B cell (primary cell): ENCODE measurements at regions not wholly inside any gene's neighbourhood (a gene's known extent, or its start where the extent isn't known, plus 50 kb on each side); places are given as distances from the start of the nearest gene placed in this dataset.

Experiments
- ATAC-seq: fragments of 200-7000 bp; cut with Tn5 transposase; one replicate; pipeline ENCODE4 v1.10.0; 2021; ENCODE audit warnings: low read depth, mild to moderate bottlenecking, moderate number of reproducible peaks, moderate library complexity
- CTCF ChIA-PET: fragments of 350-600 bp; sonication (Branson Sonifier 250); formaldehyde crosslinking; loops from one replicate; lab custom pipeline; 2021; ENCODE audit warnings: antibody characterized with exemption, inconsistent platforms; lab: Charles Lee
- POLR2A ChIA-PET: fragments of 350-600 bp; sonication (Branson Sonifier 250); formaldehyde crosslinking; loops from one replicate; lab custom pipeline; 2021; ENCODE audit warnings: antibody characterized with exemption; lab: Charles Lee
- DNase-seq: peaks from one replicate; pipeline ENCODE4 v3.0.0; 2013
- H2AFZ ChIP-seq: 2 replicates; pipeline ENCODE4 v1.6.1; 2012; ENCODE audit warnings: mild to moderate bottlenecking, low read depth, low read length; ENCODE audit not compliant: insufficient read depth, poor library complexity, severe bottlenecking
- H3K27ac ChIP-seq, 2 donors: 1 replicate in 1 of 2; 2 replicates in 1 of 2; pipeline ENCODE4 v1.5.1; 2012 to 2013; ENCODE audit warnings: low read length in 2 of 2, mild to moderate bottlenecking in 2 of 2, moderate library complexity in 1 of 2
- H3K27me3 ChIP-seq, 4 experiments: fragments of 200-600 bp in 1 of 4; sonication (generic) in 1 of 4; replicated peaks in 1 of 4; 1 replicate in 2 of 4; 2 replicates in 2 of 4; pipeline versions ENCODE4 v1.6.1 to v1.7.0; 2013 to 2016; ENCODE audit warnings: low read length in 3 of 4, mild to moderate bottlenecking in 2 of 4, mixed read lengths in 1 of 4, moderate library complexity in 1 of 4; ENCODE audit not compliant: insufficient read depth in 4 of 4, control insufficient read depth in 3 of 4; ENCODE audit errors: control extremely low read depth in 1 of 4
- H3K36me3 ChIP-seq, 2 experiments: replicated peaks in 1 of 2; 1 replicate in 1 of 2; 2 replicates in 1 of 2; pipeline versions ENCODE4 v1.6.1 to v1.7.1; 2013; ENCODE audit warnings: low read length in 1 of 2; ENCODE audit not compliant: insufficient read depth in 2 of 2, control insufficient read depth in 1 of 2; ENCODE audit errors: control extremely low read depth in 1 of 2, extremely low read depth in 1 of 2
- H3K4me1 ChIP-seq, 2 donors: fragments of 200-600 bp in 1 of 2; sonication (generic) in 1 of 2; 1 replicate in 1 of 2; 2 replicates in 1 of 2; pipeline versions ENCODE4 v1.5.1 to v1.6.1; 2013 to 2017; ENCODE audit warnings: low read length in 2 of 2; ENCODE audit not compliant: control insufficient read depth in 2 of 2, insufficient read depth in 2 of 2
- H3K4me2 ChIP-seq: replicated peaks from 2 replicates; pipeline ENCODE3; 2012; ENCODE audit warnings: mild to moderate bottlenecking, low read depth, low read length; ENCODE audit not compliant: poor library complexity, severe bottlenecking
- H3K4me3 ChIP-seq, 5 experiments: fragments of 200-600 bp in 1 of 5; sonication (generic) in 1 of 5; 1 replicate in 3 of 5; 2 replicates in 2 of 5; pipeline versions ENCODE4 v1.5.1 to v1.7.0; 2011 to 2016; ENCODE audit warnings: low read length in 4 of 5, mild to moderate bottlenecking in 4 of 5, low read depth in 2 of 5, control low read depth in 1 of 5, moderate library complexity in 1 of 5; ENCODE audit not compliant: insufficient read depth in 1 of 5; ENCODE audit errors: control extremely low read depth in 1 of 5, extremely low read depth in 1 of 5
- H3K79me2 ChIP-seq: fragments of 200-600 bp; sonication (generic); one replicate; pipeline ENCODE4 v1.6.0; 2016; ENCODE audit warnings: low read length; ENCODE audit not compliant: control insufficient read depth, insufficient read depth
- H3K9ac ChIP-seq: fragments of 200-600 bp; sonication (generic); 2 replicates; pipeline ENCODE4 v1.6.1; 2017; ENCODE audit warnings: mild to moderate bottlenecking, low read length, moderate library complexity
- H3K9me3 ChIP-seq, 3 donors: one replicate each; pipeline versions ENCODE4 v1.6.1 to v1.7.1; 2013; ENCODE audit warnings: low read length in 2 of 3; ENCODE audit not compliant: control insufficient read depth in 2 of 3, insufficient read depth in 1 of 3; ENCODE audit errors: control extremely low read depth in 1 of 3
- H4K20me1 ChIP-seq: 2 replicates; pipeline ENCODE4 v1.6.0; 2012; ENCODE audit warnings: mild to moderate bottlenecking, low read length; ENCODE audit not compliant: insufficient read depth, control insufficient read depth, poor library complexity, severe bottlenecking
- H3K27ac Mint-ChIP-seq: one replicate; pipeline ENCODE4 v1.8.0; 2021; ENCODE audit warnings: mixed read lengths
- H3K27me3 Mint-ChIP-seq: one replicate; pipeline ENCODE4 v1.8.0; 2021; ENCODE audit warnings: mixed read lengths
- H3K4me1 Mint-ChIP-seq: one replicate; pipeline ENCODE4 v1.8.0; 2021; ENCODE audit warnings: mixed read lengths
- H3K4me3 Mint-ChIP-seq: one replicate; pipeline ENCODE4 v1.8.0; 2021; ENCODE audit warnings: mixed read lengths
- H3K9me3 Mint-ChIP-seq: one replicate; pipeline ENCODE4 v1.8.0; 2022; ENCODE audit warnings: mixed read lengths; ENCODE audit not compliant: insufficient read depth
- EZH2 ChIP-seq: IDR thresholded peaks from 2 replicates; pipeline ENCODE4 v1.6.1; 2012; ENCODE audit warnings: borderline replicate concordance, low read depth, mild to moderate bottlenecking, moderate library complexity, low read length; ENCODE audit not compliant: insufficient read depth, poor library complexity, severe bottlenecking
- WGBS: methylation state at CpG from one replicate; pipeline ENCODE4 v1.1.5; 2013; ENCODE audit warnings: missing lambda C conversion rate; ENCODE audit not compliant: insufficient coverage; 5-methylcytosine and 5-hydroxymethylcytosine counted together
- intact Hi-C: fragments of 100-400 bp; cut with micrococcal nuclease; formaldehyde crosslinking; loops from one replicate; pipeline ENCODE4 v1.10.0; 2022
- TF ChIP-seq, protein P1 (sequence below): fragments of 200-600 bp; IDR thresholded peaks from one replicate; pipeline ENCODE4 v1.8.0; 2022; ENCODE audit warnings: antibody characterized with exemption, mild to moderate bottlenecking

DNA sequence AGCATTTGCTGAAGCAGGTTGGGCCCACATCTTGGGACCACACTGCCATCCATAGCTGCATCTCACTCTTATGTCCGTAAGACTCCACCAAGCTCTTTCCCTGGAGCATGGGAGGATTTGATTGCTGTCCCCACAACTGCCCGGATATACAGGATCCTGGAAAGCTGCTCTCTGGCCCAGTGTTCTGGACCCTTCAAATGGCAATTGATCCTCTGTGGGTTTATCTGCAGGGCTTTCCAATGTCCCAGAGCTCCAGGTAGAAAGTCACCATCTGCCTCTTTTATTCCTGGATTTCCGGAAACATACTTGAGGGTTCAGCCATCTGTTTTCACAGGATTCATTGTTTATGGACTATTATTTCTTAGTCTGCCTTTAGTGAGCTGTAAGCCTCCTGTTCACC is 214.6 kb downstream of the SREK1 start:
- Histone ChIP-seq H4K20me1 (no peaks in the 10 kb centered on the region), H3K27me3 (no peaks in the 10 kb centered on the region), H3K36me3 (no peaks in the 10 kb centered on the region), H2AFZ (no peak overlapping the region), H3K4me2 (no peak overlapping the region), H3K79me2 (no peaks in the 10 kb centered on the region), H3K4me1 (no peaks in the 10 kb centered on the region), H3K9me3 (no peaks in the 10 kb centered on the region), H3K9ac (no peak overlapping the region), H3K27ac (no peak overlapping the region), H3K4me3 (no peak overlapping the region)
- H3K4me3 Mint-ChIP-seq, result no peak overlapping the region
- H3K9me3 Mint-ChIP-seq, result no peaks in the 10 kb centered on the region
- TF ChIP-seq EZH2, result no peak
- TF ChIP-seq, protein P1, sequence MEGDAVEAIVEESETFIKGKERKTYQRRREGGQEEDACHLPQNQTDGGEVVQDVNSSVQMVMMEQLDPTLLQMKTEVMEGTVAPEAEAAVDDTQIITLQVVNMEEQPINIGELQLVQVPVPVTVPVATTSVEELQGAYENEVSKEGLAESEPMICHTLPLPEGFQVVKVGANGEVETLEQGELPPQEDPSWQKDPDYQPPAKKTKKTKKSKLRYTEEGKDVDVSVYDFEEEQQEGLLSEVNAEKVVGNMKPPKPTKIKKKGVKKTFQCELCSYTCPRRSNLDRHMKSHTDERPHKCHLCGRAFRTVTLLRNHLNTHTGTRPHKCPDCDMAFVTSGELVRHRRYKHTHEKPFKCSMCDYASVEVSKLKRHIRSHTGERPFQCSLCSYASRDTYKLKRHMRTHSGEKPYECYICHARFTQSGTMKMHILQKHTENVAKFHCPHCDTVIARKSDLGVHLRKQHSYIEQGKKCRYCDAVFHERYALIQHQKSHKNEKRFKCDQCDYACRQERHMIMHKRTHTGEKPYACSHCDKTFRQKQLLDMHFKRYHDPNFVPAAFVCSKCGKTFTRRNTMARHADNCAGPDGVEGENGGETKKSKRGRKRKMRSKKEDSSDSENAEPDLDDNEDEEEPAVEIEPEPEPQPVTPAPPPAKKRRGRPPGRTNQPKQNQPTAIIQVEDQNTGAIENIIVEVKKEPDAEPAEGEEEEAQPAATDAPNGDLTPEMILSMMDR, result no peak
- ATAC-seq (no peak), DNase-seq (no peak)
- H3K4me1 Mint-ChIP-seq, result no peaks in the 10 kb centered on the region
- 100% methylated on average over 1 of the region's 3 CpGs for WGBS
- POLR2A ChIA-PET, result no interaction called here
- intact Hi-C loops, result no loop called here
- H3K27ac Mint-ChIP-seq, result no peak overlapping the region
- peaks cover 21% of the 10 kb centered on the region for H3K27me3 Mint-ChIP-seq
- CTCF ChIA-PET, result no interaction called here

DNA sequence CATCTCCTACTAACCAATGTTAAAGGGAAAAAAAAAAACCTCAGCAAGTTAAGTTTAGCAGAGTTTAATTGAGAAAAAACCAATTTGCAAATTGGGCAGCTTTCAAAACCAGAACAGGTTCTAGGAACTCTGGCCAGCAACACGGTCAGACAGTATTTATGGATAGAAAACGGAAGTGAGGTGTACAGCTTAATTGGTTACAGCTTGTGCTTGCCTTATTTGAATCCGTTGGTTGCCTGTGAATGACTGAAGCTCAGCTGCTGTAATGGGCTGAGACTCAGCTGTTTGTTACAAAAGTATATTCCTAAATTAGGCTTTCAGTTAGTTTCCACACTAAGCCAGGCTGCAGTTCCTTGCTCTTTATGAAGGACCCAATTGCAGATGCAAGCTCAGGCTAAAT is 217.0 kb downstream of the SREK1 start:
- Histone ChIP-seq H3K79me2 (no peaks in the 10 kb centered on the region), H2AFZ (no peak overlapping the region), H3K4me2 (no peak overlapping the region), H4K20me1 (no peaks in the 10 kb centered on the region), H3K27me3 (no peaks in the 10 kb centered on the region), H3K4me1 (no peaks in the 10 kb centered on the region), H3K36me3 (no peaks in the 10 kb centered on the region), H3K9ac (no peak overlapping the region), H3K4me3 (no peak overlapping the region), H3K27ac (no peak overlapping the region), H3K9me3 (no peaks in the 10 kb centered on the region)
- DNase-seq (no peak), ATAC-seq (no peak)
- WGBS, result 44% methylated on average over 2 of the region's 3 CpGs
- Mint-ChIP-seq H3K27me3 (peaks cover 16% of the 10 kb centered on the region), H3K4me1 (no peaks in the 10 kb centered on the region), H3K9me3 (no peaks in the 10 kb centered on the region), H3K27ac (no peak overlapping the region), H3K4me3 (no peak overlapping the region)
- POLR2A ChIA-PET, result interaction anchor here (0.7 kb wide), 1 partner anchor 298 kb away, joined by 3 read pairs; no protein-coding TSS in a partner anchor
- CTCF ChIA-PET, result interaction anchor here (0.6 kb wide), 1 partner anchor 303 kb away, joined by 3 read pairs; no protein-coding TSS in a partner anchor
- intact Hi-C loops, result no loop called here
- TF ChIP-seq, protein P1, result no peak
- no peak for TF ChIP-seq EZH2
